Astrocyte (in vitro differentiated cells and primary cell): ENCODE measurements at regions not wholly inside any gene's neighbourhood (a gene's known extent, or its start where the extent isn't known, plus 50 kb on each side); places are given as distances from the start of the nearest gene placed in this dataset.

Experiments
- EZH2 ChIP-seq: IDR thresholded peaks from 2 replicates; pipeline ENCODE4 v1.6.1; 2012; ENCODE audit warnings: mild to moderate bottlenecking, low read length, inconsistent platforms; ENCODE audit not compliant: insufficient read depth
- TF ChIP-seq, protein P1 (sequence below): IDR thresholded peaks from 2 replicates; pipeline ENCODE4 v1.5.1; 2011; ENCODE audit warnings: low read depth, mild to moderate bottlenecking, inconsistent platforms, low read length, moderate library complexity; ENCODE audit not compliant: insufficient read depth

DNA sequence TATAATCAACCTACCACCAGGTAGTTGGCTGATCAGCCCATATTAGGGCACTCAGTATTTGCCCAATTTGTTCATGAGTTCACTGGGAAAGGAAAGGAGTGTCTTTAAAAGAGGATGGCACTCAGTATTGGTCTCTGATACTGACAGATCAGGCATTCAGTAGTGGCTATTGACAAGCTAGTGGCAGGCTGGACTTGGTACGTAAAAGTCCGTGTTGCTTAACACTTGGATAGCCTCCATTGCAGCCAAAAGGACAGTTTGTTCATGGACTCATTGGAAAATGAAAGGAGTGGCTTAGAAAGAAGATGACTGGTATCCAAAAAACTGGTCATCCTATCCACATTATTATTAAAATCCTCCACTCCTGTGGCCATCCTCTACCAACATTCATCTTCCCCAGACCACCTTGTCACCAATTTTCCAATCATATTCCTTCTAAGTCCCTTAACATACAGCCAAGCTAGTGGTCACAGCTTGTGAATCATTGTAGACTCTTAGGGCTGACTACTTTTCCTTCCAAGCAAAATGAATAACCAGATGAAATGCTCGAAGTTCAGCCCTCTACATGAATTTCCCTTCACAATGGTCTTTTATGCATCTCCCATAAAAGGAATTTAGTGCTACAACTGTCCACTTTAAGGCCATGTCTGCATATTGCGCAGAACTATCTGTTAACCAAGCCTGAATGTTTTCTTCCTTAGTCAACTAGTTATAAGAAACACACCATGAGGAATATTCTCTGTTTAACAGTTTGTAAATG is 78.6 kb upstream of the MAGI2 start:
- TF ChIP-seq, protein P1, sequence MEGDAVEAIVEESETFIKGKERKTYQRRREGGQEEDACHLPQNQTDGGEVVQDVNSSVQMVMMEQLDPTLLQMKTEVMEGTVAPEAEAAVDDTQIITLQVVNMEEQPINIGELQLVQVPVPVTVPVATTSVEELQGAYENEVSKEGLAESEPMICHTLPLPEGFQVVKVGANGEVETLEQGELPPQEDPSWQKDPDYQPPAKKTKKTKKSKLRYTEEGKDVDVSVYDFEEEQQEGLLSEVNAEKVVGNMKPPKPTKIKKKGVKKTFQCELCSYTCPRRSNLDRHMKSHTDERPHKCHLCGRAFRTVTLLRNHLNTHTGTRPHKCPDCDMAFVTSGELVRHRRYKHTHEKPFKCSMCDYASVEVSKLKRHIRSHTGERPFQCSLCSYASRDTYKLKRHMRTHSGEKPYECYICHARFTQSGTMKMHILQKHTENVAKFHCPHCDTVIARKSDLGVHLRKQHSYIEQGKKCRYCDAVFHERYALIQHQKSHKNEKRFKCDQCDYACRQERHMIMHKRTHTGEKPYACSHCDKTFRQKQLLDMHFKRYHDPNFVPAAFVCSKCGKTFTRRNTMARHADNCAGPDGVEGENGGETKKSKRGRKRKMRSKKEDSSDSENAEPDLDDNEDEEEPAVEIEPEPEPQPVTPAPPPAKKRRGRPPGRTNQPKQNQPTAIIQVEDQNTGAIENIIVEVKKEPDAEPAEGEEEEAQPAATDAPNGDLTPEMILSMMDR = no peak
- TF ChIP-seq EZH2 = no peak
